Glomerular visceral epithelial cell (primary cell): ENCODE measurements at regions not wholly inside any gene's neighbourhood (a gene's known extent, or its start where the extent isn't known, plus 50 kb on each side); places are given as distances from the start of the nearest gene placed in this dataset.
A peak's percentile ranks its signal among the peaks of the same experiment; 100 is the strongest.
"Not testable (repeated sequence)": the region's sequence is repeated elsewhere in the genome, so short reads cannot be mapped to it uniquely, and the experiment has no call there.

Experiments
- DNase-seq: peaks from one replicate; pipeline ENCODE4 v3.0.0-alpha.2; 2016; ENCODE audit errors: extremely low spot score

DNA sequence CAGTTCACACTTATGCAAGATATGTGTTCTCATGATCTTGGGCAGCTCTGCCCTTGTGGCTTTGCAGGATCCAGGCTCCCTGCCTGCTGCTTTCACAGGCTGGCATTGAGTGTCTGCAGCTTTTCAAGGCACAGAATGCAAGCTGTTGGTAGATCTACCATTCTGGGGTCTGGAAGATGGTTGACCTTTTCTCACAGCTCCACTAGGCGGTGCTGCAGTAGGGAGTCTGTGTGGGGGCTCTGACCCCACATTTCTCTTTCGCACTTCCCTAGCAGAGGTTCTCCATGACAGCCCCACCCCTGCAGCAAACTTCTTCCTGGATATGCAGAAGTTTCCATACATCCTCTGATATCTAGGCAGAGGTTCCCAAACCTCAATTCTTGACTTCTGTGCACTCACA lies 500.5 kb downstream of the BRINP3 start:
- DNase-seq = no peak

DNA sequence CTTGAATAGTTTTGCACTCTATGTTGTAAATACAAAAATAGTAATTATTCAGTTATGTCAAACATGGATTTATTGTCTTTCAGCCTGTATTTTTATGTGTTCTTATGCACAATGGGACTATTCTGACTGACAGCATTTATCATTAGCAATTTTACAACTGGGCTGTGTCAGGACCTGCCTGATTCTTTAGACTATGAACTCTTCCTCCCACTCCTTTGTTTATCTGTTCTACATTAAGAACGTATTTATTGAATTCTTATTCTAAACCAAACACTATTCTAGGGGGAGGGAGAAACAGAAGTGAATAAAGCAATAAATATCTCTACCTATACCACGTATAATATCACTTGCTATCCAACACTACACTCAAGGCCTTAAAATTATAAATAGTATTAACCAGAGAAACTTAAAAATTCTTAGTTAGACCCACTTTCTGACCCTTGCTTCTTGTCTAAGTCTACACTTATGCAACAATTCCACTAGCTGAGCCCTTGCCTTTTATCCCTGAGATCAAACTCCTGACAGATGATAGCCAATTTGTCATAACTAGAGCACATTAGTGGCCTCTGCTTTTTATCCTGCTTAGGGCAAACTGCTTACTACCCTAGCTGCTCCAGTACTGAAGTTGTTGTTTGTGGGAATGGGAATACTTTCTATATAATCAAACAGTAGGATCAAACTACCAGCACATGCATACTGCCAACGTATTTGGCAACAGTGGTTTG lies 494.3 kb downstream of the BRINP3 start:
- DNase-seq = no peak

DNA sequence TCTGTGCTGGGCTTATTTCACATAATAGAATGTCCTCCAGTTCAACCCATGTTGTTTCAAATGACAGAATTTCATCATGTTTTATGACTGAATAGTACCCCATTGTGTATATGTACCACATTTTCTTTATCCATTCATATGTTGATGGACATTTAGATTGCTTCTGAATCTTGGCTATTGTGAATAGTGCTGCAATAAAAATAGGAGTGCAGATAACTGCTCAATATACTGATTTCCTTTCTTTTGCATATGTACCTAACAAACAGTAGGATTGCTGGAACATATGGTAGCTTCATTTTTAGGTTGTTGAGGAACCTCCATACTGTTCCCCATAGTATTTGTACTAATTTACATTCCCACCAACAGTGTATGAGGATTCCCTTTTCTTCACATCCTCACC lies 491.1 kb downstream of the BRINP3 start:
- no peak for DNase-seq

DNA sequence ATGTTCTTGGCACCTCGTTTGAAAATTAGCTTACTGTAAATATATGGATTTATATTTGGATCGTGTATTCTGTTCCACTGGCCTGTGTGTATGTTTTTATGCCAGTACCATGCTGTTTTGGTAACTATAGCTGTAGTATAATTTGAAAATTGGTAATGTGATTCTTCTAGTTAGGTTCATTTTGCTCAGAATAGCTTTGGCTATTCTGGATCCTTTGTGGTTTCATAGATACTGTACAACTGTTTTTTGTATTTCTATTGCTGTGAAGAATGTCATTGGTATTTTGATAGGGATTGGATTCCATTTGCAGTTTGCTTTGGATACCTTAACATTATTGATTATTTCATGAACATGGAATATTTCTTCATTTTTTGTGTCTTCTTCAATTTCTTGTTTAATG lies 490.2 kb downstream of the BRINP3 start:
- DNase-seq = no peak

DNA sequence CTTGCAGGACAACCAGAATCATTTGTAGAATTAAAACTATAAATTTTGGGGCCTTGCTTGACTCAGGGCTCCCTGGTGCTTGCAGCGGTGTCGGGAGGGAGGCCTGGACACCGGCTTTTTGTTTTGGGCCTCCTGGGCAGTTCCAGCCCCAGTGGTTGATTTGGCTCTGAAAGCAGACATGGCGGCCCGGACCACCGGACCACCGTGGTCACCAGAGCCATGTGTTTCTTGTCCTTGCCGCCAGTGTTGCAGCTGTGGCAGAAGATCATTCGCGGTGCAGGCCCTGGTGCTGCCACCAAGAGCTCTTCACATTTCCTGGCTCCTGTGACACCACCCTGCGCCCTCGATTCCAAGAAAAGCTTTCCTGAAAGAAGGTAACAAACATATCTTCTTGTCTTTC lies 484.8 kb downstream of the BRINP3 start:
- DNase-seq = no peak

DNA sequence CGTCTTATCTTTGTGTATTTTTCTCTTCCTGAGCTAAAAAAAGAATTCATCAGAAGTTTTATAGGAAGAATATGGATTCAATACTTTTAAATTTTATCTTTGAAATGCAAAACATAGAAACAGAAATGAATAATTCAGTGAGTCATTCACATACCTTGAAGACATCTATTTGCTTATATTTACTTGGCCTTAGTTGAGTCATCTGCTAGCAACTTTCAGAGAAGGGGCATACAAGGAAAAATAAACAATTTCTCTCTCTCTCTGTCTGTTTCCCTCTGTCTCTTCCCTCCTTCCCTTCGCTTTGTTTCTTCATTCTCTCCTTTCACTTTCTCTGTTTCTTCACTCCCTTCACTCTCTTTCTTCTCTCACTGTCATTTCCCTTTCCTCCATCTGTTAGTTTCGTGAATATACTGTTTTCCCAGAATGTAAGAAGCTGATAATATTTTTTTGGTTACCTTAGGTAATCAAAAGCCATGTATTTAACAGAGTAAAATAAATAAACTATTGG lies 477.2 kb downstream of the BRINP3 start:
- no peak for DNase-seq

DNA sequence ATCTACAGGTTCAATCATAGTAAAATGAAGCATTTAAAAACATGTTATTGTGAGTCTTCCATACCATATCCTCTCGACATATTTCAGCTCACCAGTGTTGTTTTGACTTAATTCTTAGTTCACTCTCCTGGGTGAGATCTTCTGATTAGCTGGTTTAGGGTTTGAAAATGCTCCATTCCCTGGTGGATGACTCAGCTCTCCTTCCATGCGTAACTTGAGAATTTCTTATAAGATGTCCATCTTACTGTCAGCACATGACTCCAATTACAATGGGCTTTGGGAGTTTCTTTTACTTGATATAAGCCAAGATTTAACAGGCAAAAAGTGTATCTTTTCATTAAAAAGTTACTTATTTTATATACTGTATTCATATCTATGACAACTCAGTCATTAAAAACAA lies 476.5 kb downstream of the BRINP3 start:
- DNase-seq = peak; percentile 12

DNA sequence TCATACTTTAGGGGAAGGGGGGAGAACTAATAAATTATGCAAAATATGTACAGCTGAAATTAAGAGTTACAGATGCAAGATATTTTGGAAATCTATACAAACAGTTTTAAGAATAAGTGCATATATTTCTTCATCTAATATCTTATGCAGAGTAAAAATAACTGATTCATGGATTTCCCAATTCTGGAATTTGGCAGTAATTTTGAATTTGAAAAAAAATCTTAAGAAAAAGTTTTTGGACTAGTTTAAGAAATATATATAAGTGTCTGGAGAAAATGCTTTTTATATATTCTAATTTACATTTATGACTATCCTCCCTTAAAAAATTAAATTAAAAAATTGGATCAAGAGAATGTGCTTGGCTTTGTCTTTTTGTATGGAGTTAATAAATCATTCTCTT lies 474.3 kb downstream of the BRINP3 start:
- DNase-seq = no peak

DNA sequence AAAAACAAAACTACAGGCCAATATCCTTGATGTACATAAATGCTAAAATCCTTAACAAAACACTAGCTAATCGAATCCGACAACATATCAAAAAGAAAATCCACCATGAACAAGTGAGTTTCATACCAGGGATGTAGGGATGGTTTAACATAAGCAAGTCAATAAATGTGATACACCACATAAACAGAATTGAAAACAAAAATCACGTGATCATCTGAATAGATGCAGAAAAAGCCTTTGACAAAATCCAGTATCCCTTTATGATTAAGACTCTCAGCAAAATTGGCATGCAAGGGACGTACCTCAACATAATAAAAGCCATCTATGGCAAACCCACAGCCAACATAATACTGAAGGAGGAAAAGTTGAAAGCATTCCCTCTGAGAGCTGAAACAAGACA lies 466.1 kb downstream of the BRINP3 start:
- no peak for DNase-seq

DNA sequence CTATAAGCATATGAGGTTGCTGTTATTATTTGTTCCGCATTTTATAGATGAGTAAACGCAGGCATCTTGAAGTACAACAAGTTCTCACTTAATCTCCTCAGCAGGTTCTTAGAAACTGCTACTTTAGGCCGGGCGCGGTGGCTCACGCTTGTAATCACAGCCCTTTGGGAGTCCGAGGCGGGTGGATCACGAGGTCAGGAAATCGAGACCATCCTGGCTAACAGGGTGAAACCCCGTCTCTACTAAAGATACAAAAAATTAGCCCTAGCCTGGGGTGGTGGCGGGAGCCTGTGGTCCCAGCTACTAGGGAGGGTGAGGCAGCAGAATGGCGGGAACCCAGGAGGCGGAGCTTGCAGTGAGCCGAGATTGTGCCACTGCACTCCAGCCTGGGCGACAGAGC lies 458.5 kb downstream of the BRINP3 start:
- DNase-seq = not testable (repeated sequence)

DNA sequence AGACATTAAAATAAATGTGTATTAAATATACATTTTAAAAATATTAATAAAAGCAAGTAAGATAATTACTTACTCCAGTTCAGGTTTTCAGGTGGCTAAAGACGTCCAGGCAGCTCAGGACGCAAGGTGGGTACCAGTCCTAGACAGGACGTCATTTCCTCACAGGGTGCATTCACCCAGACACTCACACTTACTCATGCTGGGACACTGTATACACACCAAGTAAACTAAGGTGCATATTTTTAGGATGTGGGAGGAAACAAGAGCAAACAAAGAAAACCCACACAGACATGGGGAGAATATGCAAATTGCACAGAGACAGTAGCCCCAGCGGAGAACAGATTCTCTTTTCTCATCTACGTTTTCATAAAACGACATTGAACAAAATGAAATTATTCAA lies 457.9 kb downstream of the BRINP3 start:
- DNase-seq = no peak

DNA sequence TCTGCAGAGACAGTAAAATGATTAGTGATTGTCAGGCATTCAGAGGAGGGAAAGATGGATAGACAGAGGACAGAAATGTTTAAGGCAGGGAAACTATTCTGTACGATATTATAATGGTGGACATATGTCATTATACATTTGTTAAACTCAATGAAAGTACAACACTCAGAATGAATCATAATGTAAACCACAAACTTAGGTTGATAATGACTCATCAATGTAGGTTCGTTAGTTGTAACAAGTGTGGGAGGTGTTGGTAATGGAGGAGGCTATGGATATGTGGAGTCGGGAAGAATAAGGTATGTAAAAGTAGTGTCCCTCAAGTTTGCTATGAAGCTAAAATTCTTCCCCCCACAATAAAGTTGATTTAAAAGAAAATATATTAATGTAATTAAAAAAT lies 455.0 kb downstream of the BRINP3 start:
- DNase-seq = peak; percentile 29

DNA sequence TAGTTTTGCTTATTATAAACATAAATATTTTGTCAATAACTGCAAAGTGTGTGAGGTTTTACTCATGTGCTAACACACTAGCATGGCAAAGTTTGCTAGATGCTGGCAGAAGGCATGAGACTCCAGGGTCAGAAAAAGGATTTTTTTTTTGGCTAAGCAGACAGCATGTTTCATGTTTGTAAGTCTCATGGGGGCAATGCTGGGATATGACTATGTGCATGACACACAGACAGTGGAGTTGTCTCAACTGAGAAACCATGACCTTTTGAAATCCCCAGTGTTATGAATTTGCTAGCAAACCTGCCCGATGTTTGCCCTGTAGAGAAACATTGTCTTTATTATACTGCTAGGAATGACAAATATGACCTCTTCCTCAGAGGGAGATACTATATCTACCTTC lies 448.2 kb downstream of the BRINP3 start:
- no peak for DNase-seq

DNA sequence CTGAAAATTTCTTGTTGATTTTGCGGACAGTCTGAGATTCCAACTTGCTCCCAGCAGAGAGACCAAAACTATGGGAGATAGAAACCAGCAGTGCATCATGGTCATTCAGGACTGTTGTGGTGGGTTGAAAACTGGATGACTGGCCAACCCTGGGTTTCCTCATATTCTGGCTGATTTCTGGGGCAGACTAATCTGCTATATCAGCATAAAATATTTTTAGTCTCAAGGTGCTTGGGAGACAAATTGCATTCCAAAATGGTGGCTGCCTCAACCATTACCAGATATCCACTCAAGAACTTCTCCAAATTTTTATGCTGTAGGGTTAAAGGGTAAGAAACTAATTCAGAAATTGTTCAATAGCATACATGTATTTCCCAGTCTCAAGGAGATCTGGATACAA lies 434.0 kb downstream of the BRINP3 start:
- DNase-seq = no peak

DNA sequence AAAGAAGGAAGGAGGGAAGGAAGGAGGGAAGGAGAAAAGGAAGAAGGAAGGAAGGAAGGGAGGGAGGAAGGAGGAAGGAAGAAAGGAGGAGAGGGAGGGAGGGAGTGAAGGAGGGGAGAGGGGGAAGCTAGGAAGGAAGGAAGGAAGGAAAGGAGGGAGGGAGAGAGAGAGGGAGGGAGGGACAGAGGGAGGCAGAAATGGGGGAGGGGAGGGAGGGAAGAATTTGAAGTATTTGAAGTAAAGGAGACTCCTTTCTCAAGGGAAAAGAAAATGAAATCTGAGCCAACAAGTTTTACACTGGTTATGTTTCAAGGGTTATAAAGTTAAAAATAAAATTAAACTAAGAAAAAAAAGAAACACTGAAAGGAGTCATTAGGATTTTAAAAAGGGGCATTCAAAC lies 431.4 kb downstream of the BRINP3 start:
- no peak for DNase-seq
